RPMI7951 (cell line): ENCODE measurements at regions not wholly inside any gene's neighbourhood (a gene's known extent, or its start where the extent isn't known, plus 50 kb on each side); places are given as distances from the start of the nearest gene placed in this dataset.
A peak's percentile ranks its signal among the peaks of the same experiment; 100 is the strongest.
"Not testable (repeated sequence)": the region's sequence is repeated elsewhere in the genome, so short reads cannot be mapped to it uniquely, and the experiment has no call there.

Experiments used
- DNase-seq: peaks from one replicate; pipeline ENCODE4 v3.0.0-alpha.2; 2012; ENCODE audit warnings: low read depth

DNA sequence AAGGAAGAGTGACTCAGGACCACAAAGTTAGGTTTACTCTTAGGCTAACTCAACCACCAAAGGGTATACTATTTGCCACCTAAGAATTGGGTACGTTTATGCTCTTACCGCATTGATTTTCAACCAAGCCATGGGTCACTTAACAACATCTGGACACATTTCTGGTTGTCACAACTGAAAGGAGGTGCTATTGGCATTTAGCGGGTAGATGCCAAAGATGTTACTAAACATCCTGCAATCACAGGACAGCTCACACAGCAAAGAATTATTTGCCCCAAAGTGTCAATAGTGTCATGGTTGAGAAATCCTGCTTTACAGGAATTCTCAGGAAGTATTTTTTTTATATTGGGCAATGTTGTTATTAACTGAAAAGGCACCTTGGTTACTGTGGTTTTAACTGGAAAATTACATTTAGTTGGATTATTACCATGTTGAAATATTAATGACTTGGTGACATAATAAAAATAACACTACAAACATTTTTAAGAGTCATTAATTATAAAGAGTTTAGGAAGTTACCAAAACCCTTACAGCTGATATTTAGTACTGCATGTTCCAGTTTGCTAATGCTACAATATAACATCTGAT is 185.0 kb upstream of the TMEM196 start:
- DNase-seq = peak; percentile 98

- DNase-seq = peak; percentile 84
Measured at GRCh38 chr7:19957664-19958063, 184.2 kb upstream of the TMEM196 start.

GRCh38 chr7:19954166-19954565 is 180.7 kb upstream of the TMEM196 start:
- DNase-seq = not testable (repeated sequence)

- DNase-seq = not testable (repeated sequence)
Measured at GRCh38 chr7:19953411-19953810, 180.0 kb upstream of the TMEM196 start.

DNA sequence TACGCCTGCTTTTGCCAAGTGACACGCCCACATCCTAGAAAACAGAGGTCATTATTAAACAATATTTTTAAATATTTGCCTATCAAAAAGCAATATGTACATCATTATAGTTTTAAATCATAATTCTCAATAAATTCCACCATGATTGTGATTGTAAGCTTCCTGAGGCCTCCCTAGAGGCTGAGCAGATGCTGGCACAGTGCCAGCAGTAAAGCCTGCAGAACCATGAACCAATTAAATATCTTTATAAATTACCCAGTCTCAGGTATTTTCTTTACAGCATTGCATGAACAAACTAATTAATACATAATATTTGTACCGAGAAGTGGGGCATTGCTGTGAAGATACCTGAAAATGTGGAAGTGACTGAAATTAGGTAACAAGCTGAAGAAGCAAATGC is 174.7 kb upstream of the TMEM196 start:
- no peak for DNase-seq

- DNase-seq = no peak
Measured at GRCh38 chr7:19944363-19945120, 171.1 kb upstream of the TMEM196 start.

DNA sequence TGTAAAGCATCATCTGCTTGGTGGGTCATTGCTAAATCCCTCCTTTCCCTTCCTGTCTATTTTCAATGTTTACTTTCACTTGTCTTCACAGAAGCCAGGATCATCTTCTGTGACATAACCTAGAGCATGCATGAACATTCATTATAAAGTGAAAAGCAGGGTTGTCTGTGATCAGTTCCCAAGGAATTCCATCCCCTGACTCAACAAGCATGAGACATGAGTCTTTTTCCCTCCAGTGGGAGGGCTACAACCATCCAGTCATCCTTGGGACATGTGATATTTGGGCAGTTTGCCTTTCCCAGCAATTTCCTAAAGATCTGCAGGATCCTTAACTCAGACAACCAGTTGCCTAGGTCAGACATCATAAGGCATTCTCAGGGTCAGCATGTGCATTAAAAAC is 166.3 kb upstream of the TMEM196 start:
- peak; percentile 85 for DNase-seq

- DNase-seq = no peak
Measured at GRCh38 chr7:19932549-19933249, 159.3 kb upstream of the TMEM196 start.

DNA sequence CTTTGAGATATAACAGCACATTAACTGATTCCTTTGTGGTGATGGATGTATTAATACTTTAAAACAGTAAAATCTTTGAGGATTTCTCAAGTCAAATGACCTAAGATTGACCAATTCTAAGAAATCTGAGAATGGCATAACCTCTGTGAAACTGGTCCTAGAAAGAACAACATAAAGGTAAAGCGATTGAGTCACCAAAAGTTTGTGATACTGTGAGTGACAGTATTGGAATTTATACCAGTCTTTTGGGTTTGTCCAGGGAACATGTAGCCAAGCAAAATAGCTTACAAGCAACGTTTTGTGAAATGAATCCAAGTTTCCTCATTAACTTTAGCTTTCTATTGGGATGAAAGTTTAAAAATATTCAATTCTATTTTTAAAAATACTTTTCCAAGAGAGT is 157.4 kb upstream of the TMEM196 start:
- DNase-seq = no peak

DNA sequence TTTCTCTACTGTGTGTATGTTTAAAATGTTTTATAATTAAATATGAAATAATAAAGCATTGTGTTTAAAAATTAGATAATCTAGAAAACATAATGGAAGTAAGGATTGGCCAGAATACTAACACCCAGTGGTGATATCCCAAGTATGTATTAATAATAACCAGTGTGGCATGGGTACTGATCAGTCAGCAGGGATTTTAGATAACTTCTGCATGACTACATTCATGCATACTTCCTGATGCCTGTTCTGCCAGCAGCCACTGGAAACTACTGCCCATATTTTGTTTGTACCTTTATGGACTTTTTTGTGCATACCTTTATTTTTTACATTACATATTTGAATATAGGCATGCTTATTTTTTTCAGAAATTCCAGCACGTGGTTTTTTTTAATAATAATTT is 156.6 kb upstream of the TMEM196 start:
- no peak for DNase-seq

DNA sequence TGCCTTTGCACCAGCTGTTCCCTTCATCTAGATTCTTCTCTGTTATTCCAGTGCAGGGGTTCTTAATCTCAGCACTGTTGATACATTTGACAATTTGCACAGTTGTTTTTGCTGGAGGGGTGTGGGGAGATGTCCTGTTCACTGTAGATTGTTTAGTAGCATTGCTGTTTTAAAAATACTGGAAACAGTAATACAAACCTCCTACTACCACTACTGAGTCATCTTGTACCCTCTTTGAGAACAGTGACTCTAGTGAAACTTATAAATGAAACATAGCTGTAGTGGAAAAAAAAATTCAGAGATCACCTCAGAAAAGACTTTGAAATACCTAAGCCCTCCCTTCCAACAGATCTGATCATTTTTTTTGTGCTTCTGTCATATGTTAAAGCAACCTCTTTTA is 154.8 kb upstream of the TMEM196 start:
- DNase-seq = peak; percentile 29

DNA sequence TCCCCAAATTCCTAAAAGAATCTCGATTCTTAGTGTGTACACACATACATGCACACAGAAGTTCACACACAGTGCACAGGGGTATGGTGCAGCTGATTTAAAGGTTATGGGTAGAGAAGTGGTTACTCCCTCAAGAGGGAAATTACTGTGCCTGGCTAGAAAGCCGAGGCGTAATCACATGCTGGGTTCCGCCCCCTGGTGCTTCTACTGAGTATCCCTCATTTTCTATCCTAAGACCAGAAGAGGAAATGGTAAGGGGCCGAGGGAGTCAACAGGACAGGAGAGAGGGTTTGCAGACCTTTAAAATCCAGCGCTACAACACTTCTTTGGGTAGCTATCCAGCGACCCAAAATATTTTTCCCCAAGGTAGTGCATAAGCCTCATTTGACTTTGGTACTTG is 147.3 kb upstream of the TMEM196 start:
- no peak for DNase-seq

- peak; percentile 68 for DNase-seq
Measured at GRCh38 chr7:19920166-19920565, 146.7 kb upstream of the TMEM196 start.

DNA sequence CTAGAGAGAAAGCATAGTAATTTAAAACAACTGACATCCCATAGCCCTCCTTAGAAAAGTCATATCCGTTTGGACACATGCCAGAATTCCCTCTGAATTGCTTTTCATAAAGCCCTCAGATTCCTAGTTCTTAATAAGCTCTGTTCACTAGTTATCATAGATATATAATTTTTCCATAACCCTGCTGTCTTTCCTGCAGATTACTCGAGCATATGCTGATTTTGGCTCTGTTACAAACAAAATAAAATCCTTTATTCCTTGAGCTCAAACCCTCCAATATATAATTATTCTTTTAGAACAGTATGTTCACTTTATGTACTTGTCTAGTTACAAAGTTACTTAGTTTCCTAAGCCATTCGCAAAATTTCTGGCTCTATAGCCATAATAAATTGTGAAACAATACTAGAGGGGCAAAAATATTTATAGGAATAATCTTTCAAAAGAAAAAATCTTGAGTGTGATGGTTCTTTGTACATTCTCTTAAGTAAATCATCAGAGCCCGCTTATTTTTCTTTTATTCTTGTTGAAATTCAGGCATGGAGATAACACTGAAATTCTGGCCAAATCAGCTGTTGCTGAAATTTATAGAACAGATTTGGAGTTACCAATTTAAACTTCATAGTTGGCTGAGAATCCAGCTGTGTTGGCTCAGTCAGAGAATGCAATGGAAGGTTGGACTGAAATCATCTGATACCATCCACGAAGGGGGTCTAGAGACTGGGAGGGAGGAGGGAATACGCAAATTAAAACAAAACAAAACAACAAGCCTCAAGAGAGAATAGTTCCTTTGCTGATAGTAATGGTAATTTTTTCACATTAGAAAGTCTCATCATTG is 146.1 kb upstream of the TMEM196 start:
- peak; percentile 63 for DNase-seq

- peak; percentile 66 for DNase-seq
Measured at GRCh38 chr7:19916046-19916445, 142.6 kb upstream of the TMEM196 start.

DNA sequence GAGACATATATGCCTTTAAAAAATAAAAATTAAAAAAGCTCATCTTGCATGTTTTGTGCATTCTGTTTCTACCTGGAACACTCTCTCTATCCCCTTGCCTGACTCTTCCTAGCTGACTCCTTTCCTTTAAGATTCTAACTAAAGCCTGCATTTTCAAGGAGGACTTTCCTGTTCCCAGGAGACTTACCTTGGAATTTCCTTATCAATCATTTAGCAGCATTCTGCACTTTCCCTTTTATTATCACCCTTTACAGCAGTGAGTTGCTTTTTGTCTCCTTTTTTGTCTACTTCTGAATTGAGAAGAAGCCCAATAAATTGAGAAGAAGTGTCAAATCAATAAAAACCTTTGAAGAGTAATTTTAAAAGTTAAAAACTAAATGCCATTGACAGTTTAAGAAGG is 142.2 kb upstream of the TMEM196 start:
- no peak for DNase-seq

DNA sequence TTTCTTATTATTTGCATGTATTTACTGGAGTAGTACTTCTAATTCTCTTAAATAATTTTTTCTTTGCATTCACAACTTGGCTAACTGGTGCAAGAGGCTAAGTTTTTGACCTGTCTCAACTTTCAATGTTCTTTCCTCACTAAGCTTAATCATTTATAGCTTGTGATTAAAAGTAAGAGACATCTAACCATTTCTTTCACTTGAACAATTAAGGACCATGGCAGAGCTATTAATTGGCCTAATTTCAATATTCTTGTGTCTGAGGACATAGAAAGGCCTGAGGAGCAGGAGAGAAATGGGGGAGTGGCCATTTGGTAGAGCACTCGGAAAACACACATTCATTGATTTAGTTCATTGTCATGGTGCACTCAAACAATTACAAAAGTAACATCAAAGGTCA is 141.4 kb upstream of the TMEM196 start:
- no peak for DNase-seq

- DNase-seq = no peak
Measured at GRCh38 chr7:19900118-19900517, 126.7 kb upstream of the TMEM196 start.

- peak; percentile 38 for DNase-seq
Measured at GRCh38 chr7:19899529-19899928, 126.1 kb upstream of the TMEM196 start.

DNA sequence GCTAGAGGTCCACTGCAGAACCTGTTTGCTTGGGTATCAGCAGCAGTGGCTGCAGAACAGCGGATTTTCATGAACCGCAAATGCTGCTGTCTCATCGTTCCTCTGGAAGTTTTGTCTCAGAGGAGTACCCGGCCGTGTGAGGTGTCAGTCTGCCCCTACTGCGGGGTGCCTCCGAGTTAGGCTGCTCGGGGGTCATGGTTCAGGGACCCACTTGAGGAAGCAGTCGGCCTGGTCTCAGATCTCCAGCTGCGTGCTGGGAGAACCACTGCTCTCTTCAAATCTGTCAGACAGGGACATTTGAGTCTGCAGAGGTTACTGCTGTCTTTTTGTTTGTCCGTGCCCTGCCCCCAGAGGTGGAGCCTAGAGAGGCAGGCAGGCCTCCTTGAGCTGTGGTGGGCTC is 109.5 kb upstream of the TMEM196 start:
- DNase-seq = not testable (repeated sequence)

DNA sequence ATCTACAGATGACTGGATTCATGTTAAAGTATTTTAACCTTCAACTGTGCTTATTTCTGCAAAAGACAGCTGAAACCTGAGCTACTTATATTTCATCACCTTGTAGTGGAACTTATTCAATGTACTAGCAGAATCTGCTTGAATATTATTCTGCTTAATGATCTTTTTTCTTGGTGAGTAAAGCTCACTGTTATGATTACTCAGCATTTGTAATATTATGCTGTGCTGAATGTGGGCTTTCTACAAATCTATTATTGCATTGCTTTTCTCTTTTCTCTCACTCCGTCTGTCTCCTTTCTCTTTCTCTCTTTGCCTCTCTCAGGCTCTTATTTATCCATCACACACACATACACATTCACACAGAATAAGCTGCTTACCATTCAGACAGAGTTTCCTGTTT is 98.7 kb upstream of the TMEM196 start:
- DNase-seq = no peak

DNA sequence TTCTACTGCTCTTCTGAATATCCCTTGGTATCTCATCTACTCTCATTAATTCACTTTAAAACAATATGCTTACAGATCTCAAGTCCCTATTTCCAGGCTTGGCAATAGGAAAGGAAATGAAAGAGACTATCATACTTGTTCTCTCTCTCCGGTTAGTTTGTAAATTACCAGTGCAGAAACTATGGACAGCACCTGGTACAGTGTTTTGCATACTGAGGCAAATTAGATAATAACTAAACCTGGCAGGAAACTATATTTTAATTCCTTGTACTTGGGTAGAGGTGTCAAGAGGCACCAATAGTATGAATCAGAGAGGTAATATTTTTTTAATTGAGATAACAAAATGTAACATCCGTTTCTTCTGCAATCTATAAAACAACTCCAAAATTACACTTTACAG is 97.7 kb upstream of the TMEM196 start:
- no peak for DNase-seq
